Body of pancreas (tissue), 4 donors: ENCODE measurements at regions not wholly inside any gene's neighbourhood (a gene's known extent, or its start where the extent isn't known, plus 50 kb on each side); places are given as distances from the start of the nearest gene placed in this dataset.

Source experiments
- CTCF ChIP-seq, 7 experiments: fragments of 450-650 bp in 4 of 7; fragments of 200-600 bp in 3 of 7; sonication (generic) in 3 of 7; IDR thresholded peaks; one replicate each; pipeline ENCODE4 v1.5.1; 2016 to 2019; ENCODE audit warnings: antibody characterized with exemption in 7 of 7
- POLR2A ChIP-seq, 3 donors: fragments of 450-650 bp; IDR thresholded peaks; one replicate each; pipeline ENCODE4 v1.6.1; 2016; ENCODE audit warnings: antibody characterized with exemption in 3 of 3, mild to moderate bottlenecking in 2 of 3

GRCh38 chr2:177078416-177078815 is 134.2 kb upstream of the HNRNPA3 start:
- TF ChIP-seq POLR2A (IDR thresholded peaks at IDR 0.05) (no peak), CTCF (IDR thresholded peaks at IDR 0.05) (no peak)
